ENCODE measurements at regions not wholly inside any gene's neighbourhood (a gene's known extent, or its start where the extent isn't known, plus 50 kb on each side); places are given as distances from the start of the nearest gene placed in this dataset.

GRCh38 chr5:68757006-68757405 lies 336.8 kb upstream of the SLC30A5 start (continued):
- TF ChIP-seq SALL2 (tag by site-specific recombination; IDR thresholded peaks at IDR 0.05; ENCODE audit: borderline replicate concordance) (no peak), ZNF837 (tag by site-specific recombination; IDR thresholded peaks at IDR 0.05) (no peak), HOXD13 (CRISPR knock-in tag; IDR thresholded peaks at IDR 0.05; ENCODE audit: borderline replicate concordance) (no peak), ZNF449 (tag by site-specific recombination; IDR thresholded peaks at IDR 0.05) (no peak), ZNF791 (tag by site-specific recombination; IDR thresholded peaks at IDR 0.05) (no peak), ZNF37A (tag by site-specific recombination; IDR thresholded peaks at IDR 0.05) (no peak), ZSCAN18 (tag by site-specific recombination; IDR thresholded peaks at IDR 0.05) (no peak), ZNF785 (tag by site-specific recombination; IDR thresholded peaks at IDR 0.05) (no peak), FEZF1 (tag by site-specific recombination; IDR thresholded peaks at IDR 0.05) (no peak), ZNF707 (tag by site-specific recombination; IDR thresholded peaks at IDR 0.05) (no peak)

DNA sequence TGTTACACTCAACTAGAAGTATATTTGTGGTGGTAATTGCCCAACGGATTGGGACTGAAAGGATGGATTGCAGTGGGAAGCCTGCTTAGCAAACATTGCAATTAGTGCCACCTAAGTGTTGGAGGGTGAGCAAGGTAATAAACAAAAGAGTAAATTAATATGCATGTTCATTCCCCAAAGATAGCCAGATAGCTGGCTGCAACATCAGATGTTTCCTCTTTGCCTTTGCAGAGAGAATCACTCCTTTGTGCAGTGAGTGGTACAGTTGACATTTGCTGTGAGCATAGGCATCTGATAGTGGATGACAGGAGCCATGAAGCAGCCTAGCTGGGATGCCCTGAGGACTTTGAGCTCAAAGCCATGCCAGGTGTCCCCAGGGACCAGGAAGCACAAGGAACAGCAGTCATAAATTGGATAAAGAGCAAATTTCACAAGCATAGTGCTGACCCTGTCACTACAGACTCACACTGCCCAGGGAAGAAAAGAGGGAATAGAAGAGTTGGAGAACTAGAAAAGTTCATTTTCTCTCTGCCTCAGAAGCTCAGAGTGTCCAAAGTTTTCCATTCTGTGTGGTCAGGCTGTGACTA lies 336.1 kb upstream of the SLC30A5 start:
- ChIA-PET POLR2A (no interaction called here), CTCF (interaction anchor here (0.6 kb wide), 1 partner anchor 129 kb away, joined by 3 read pairs; no protein-coding TSS in a partner anchor)
- H3K36me3 ChIP-seq (ENCODE audit: control insufficient read depth in 2 of 2, insufficient read depth in 1 of 2, low read length in 2 of 2), result no peaks in the 10 kb centered on the region
- no peaks in the 10 kb centered on the region for H3K4me1 ChIP-seq (ENCODE audit: control insufficient read depth, insufficient read depth, low read length)
- H3K4me3 ChIP-seq (ENCODE audit: low read depth, low read length), result no peak overlapping the region
- no peaks in the 10 kb centered on the region for H3K9me3 ChIP-seq (ENCODE audit: control insufficient read depth, insufficient read depth, low read depth, low read length)
- TF ChIP-seq ZNF645 (tag by site-specific recombination; IDR thresholded peaks at IDR 0.05) (no peak), ZNF157 (tag by site-specific recombination; IDR thresholded peaks at IDR 0.05) (no peak), ZNF660 (tag by site-specific recombination; IDR thresholded peaks at IDR 0.05) (no peak), SALL2 (tag by site-specific recombination; IDR thresholded peaks at IDR 0.05; ENCODE audit: borderline replicate concordance) (no peak), ZBTB8A (tag by site-specific recombination; IDR thresholded peaks at IDR 0.05) (no peak), SETDB1 (IDR thresholded peaks at IDR 0.05; ENCODE audit: insufficient read length, low read length) (no peak), ZNF248 (tag by site-specific recombination; IDR thresholded peaks at IDR 0.05) (no peak), SP7 (tag by site-specific recombination; IDR thresholded peaks at IDR 0.05) (no peak), ZNF223 (tag by site-specific recombination; IDR thresholded peaks at IDR 0.05) (no peak), ZNF16 (tag by site-specific recombination; IDR thresholded peaks at IDR 0.05; ENCODE audit: low read depth) (no peak), MEIS1 (CRISPR knock-in tag; IDR thresholded peaks at IDR 0.05; ENCODE audit: borderline replicate concordance) (no peak), ZNF658 (tag by site-specific recombination; IDR thresholded peaks at IDR 0.05) (no peak), ZNF776 (tag by site-specific recombination; IDR thresholded peaks at IDR 0.05; ENCODE audit: borderline replicate concordance) (no peak), YY2 (tag by site-specific recombination; IDR thresholded peaks at IDR 0.05) (no peak), WT1 (tag by site-specific recombination; IDR thresholded peaks at IDR 0.05) (no peak)
- TF ChIP-seq, protein P1, sequence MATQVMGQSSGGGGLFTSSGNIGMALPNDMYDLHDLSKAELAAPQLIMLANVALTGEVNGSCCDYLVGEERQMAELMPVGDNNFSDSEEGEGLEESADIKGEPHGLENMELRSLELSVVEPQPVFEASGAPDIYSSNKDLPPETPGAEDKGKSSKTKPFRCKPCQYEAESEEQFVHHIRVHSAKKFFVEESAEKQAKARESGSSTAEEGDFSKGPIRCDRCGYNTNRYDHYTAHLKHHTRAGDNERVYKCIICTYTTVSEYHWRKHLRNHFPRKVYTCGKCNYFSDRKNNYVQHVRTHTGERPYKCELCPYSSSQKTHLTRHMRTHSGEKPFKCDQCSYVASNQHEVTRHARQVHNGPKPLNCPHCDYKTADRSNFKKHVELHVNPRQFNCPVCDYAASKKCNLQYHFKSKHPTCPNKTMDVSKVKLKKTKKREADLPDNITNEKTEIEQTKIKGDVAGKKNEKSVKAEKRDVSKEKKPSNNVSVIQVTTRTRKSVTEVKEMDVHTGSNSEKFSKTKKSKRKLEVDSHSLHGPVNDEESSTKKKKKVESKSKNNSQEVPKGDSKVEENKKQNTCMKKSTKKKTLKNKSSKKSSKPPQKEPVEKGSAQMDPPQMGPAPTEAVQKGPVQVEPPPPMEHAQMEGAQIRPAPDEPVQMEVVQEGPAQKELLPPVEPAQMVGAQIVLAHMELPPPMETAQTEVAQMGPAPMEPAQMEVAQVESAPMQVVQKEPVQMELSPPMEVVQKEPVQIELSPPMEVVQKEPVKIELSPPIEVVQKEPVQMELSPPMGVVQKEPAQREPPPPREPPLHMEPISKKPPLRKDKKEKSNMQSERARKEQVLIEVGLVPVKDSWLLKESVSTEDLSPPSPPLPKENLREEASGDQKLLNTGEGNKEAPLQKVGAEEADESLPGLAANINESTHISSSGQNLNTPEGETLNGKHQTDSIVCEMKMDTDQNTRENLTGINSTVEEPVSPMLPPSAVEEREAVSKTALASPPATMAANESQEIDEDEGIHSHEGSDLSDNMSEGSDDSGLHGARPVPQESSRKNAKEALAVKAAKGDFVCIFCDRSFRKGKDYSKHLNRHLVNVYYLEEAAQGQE (tag by site-specific recombination; IDR thresholded peaks at IDR 0.05), result no peak
- TF ChIP-seq, protein P2, sequence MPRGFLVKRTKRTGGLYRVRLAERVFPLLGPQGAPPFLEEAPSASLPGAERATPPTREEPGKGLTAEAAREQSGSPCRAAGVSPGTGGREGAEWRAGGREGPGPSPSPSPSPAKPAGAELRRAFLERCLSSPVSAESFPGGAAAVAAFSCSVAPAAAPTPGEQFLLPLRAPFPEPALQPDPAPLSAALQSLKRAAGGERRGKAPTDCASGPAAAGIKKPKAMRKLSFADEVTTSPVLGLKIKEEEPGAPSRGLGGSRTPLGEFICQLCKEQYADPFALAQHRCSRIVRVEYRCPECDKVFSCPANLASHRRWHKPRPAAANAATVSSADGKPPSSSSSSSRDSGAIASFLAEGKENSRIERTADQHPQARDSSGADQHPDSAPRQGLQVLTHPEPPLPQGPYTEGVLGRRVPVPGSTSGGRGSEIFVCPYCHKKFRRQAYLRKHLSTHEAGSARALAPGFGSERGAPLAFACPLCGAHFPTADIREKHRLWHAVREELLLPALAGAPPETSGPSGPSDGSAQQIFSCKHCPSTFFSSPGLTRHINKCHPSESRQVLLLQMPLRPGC (tag by site-specific recombination; IDR thresholded peaks at IDR 0.05), result no peak
- TF ChIP-seq, protein P3, sequence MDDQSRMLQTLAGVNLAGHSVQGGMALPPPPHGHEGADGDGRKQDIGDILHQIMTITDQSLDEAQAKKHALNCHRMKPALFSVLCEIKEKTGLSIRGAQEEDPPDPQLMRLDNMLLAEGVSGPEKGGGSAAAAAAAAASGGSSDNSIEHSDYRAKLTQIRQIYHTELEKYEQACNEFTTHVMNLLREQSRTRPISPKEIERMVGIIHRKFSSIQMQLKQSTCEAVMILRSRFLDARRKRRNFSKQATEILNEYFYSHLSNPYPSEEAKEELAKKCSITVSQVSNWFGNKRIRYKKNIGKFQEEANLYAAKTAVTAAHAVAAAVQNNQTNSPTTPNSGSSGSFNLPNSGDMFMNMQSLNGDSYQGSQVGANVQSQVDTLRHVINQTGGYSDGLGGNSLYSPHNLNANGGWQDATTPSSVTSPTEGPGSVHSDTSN (CRISPR knock-in tag; IDR thresholded peaks at IDR 0.05), result no peak
- no peak overlapping the region for H3K27ac ChIP-seq (ENCODE audit: extremely low read depth, low read depth, low read length)
